ENCODE measurements at regions not wholly inside any gene's neighbourhood (a gene's known extent, or its start where the extent isn't known, plus 50 kb on each side); places are given as distances from the start of the nearest gene placed in this dataset.
"Not testable (repeated sequence)": the region's sequence is repeated elsewhere in the genome, so short reads cannot be mapped to it uniquely, and the experiment has no call there.

DNA sequence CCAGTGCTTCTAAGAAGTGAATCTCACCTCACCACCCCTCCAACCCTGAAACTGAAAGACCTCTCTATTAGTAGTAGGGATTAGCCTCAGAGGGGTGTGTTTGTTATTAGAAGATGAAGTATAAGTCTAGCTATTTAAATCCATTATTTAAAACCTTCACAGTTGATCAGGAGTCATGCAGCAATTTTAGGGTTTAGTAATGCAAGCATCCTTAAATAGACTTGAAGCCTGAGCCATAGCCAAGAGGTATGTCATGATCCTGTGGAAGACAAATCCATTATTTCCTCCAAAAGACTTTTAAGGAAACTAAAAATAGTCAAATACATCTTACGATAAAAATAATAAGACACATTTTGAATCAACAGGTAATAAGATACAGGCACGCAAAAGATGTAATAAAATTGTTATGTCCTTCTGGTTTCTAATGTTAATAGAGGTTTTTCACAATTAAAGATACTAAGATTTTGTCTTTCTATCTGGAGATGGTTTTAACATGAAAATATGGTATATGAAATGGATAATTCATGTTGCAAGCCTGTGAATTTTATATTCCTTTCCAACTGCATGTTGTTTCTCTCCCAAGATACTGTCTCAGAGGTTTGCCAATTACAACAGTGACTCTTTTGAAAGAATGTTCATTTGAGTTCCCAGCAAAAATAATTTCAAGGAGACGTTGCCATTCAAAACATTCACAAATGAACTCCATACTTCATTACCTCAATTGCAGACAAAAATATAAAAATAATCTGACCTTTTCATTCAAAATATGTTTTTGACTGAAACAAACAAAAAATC is 68.0 kb downstream of the LUZP4 start:
- TF ChIP-seq, protein P1, sequence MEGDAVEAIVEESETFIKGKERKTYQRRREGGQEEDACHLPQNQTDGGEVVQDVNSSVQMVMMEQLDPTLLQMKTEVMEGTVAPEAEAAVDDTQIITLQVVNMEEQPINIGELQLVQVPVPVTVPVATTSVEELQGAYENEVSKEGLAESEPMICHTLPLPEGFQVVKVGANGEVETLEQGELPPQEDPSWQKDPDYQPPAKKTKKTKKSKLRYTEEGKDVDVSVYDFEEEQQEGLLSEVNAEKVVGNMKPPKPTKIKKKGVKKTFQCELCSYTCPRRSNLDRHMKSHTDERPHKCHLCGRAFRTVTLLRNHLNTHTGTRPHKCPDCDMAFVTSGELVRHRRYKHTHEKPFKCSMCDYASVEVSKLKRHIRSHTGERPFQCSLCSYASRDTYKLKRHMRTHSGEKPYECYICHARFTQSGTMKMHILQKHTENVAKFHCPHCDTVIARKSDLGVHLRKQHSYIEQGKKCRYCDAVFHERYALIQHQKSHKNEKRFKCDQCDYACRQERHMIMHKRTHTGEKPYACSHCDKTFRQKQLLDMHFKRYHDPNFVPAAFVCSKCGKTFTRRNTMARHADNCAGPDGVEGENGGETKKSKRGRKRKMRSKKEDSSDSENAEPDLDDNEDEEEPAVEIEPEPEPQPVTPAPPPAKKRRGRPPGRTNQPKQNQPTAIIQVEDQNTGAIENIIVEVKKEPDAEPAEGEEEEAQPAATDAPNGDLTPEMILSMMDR (IDR thresholded peaks at IDR 0.05; ENCODE audit: unreplicated experiment), result no peak
- intact Hi-C loops (cut with micrococcal nuclease), result no loop called here
- Mint-ChIP-seq H3K27ac (ENCODE audit: low read depth, unreplicated experiment) (no peak overlapping the region), H3K9me3 (ENCODE audit: unreplicated experiment) (no peaks in the 10 kb centered on the region), H3K36me3 (ENCODE audit: insufficient read depth, unreplicated experiment) (no peaks in the 10 kb centered on the region), H3K4me1 (ENCODE audit: insufficient read depth, unreplicated experiment) (no peaks in the 10 kb centered on the region), H3K4me3 (ENCODE audit: unreplicated experiment) (no peak overlapping the region), H3K27me3 (ENCODE audit: insufficient read depth, unreplicated experiment) (peaks cover 85% of the 10 kb centered on the region)
- ChIA-PET CTCF (no interaction called here), POLR2A (no interaction called here)
- no peak for DNase-seq (ENCODE audit: unreplicated experiment)
- no TSS peak for BruUV-seq (replicated peaks)

DNA sequence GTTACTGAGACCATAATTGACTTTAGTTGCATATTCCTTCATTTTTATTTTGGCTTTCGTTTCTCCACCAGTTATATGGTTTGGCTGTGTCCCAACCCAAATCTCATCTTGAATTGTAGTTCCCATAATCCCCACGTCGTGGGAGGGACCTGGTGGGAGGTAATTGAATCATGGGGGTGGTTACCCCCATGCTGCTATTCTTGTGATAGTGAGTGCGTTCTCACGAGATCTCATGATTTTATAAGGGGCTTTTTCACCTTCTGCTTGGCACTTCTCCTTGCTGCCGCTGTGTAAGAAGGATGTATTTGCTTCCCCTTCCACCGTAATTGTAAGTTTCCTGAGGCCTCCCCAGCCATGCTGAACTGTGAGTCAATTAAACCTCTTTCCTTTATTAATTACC is 70.0 kb downstream of the LUZP4 start:
- H3K4me1 Mint-ChIP-seq (ENCODE audit: insufficient read depth, unreplicated experiment); CTCF ChIA-PET; POLR2A ChIA-PET; H3K36me3 Mint-ChIP-seq (ENCODE audit: insufficient read depth, unreplicated experiment); BruUV-seq (replicated peaks); H3K9me3 Mint-ChIP-seq (ENCODE audit: unreplicated experiment); intact Hi-C loops (cut with micrococcal nuclease); DNase-seq (ENCODE audit: unreplicated experiment); H3K4me3 Mint-ChIP-seq (ENCODE audit: unreplicated experiment); H3K27ac Mint-ChIP-seq (ENCODE audit: low read depth, unreplicated experiment): not testable (repeated sequence)
- peaks cover 79% of the 10 kb centered on the region for H3K27me3 Mint-ChIP-seq (ENCODE audit: insufficient read depth, unreplicated experiment)

DNA sequence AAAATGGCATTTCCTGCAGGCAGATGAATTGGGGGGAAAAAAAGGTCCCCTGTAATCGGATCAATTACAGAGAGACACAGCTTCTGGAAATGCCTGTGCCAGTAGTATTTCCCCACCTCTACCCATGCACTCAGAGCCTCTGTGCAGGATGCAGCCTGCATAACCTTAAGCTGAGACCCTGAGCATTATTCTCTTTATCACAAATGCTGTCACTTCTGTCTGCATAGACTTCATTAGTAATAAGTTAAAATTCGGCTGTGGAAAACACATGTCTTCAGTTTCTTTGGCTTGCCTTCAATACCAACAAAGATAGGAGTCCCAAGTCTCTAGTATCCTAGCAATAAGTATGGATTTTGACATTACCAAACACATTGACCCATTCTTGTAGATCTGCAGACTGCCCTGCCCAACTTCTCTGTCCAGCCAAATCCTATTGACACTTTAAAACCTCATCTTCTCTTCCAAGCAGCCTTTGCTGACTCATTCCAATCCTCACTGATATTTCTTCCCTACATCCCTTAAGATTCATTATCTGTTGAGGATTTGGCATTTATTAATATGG is 70.8 kb downstream of the LUZP4 start:
- H3K36me3 Mint-ChIP-seq (ENCODE audit: insufficient read depth, unreplicated experiment), result no peaks in the 10 kb centered on the region
- DNase-seq (ENCODE audit: unreplicated experiment), result no peak
- BruUV-seq (replicated peaks), result no TSS peak
- no peaks in the 10 kb centered on the region for H3K9me3 Mint-ChIP-seq (ENCODE audit: unreplicated experiment)
- no peak overlapping the region for H3K27ac Mint-ChIP-seq (ENCODE audit: low read depth, unreplicated experiment)
- peaks cover 79% of the 10 kb centered on the region for H3K27me3 Mint-ChIP-seq (ENCODE audit: insufficient read depth, unreplicated experiment)
- TF ChIP-seq, protein P1 (IDR thresholded peaks at IDR 0.05; ENCODE audit: unreplicated experiment), result no peak
- ChIA-PET POLR2A (no interaction called here), CTCF (no interaction called here)
- H3K4me3 Mint-ChIP-seq (ENCODE audit: unreplicated experiment), result no peak overlapping the region
- intact Hi-C loops (cut with micrococcal nuclease), result no loop called here
- no peaks in the 10 kb centered on the region for H3K4me1 Mint-ChIP-seq (ENCODE audit: insufficient read depth, unreplicated experiment)

DNA sequence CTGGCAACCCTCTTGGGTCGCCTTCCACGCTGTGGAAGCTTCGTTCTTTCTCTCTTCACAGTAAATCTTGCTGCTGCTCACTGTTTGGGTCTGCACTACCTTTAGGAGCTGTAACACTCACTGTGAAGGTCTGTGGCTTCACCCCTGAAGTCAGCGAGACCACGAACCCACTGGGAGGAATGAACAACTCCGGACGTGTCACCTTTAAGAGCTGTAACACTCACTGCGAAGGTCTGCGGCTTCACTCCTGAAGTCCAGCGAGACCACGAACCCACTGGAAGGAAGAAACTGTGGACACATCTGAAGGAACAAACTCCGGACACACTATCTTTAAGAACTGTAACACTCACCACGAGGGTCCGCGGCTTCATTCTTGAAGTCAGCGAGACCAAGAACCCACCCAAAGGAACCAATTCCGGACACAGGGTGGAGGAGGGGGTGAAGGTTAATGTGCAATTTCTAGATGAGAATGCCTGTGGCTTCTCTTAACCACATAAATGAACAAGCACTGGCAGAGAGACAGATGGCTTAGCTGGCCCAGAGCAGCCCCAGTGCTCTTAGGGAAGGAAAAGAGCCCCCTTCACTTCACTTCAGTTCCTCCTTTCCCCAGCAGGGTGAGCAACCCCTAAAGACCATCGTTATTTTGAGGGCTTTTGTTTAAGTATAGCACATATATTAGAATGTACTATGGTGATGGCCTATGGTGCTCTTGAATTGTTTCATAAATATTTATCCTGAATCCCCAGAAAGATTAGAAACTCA is 73.0 kb downstream of the LUZP4 start:
- CTCF ChIA-PET, result no interaction called here
- Mint-ChIP-seq H3K4me3 (ENCODE audit: unreplicated experiment) (no peak overlapping the region), H3K36me3 (ENCODE audit: insufficient read depth, unreplicated experiment) (no peaks in the 10 kb centered on the region), H3K9me3 (ENCODE audit: unreplicated experiment) (no peaks in the 10 kb centered on the region), H3K27ac (ENCODE audit: low read depth, unreplicated experiment) (no peak overlapping the region), H3K4me1 (ENCODE audit: insufficient read depth, unreplicated experiment) (no peaks in the 10 kb centered on the region), H3K27me3 (ENCODE audit: insufficient read depth, unreplicated experiment) (peaks cover 79% of the 10 kb centered on the region)
- TF ChIP-seq, protein P1 (IDR thresholded peaks at IDR 0.05; ENCODE audit: unreplicated experiment), result no peak
- intact Hi-C loops (cut with micrococcal nuclease), result no loop called here
- DNase-seq (ENCODE audit: unreplicated experiment), result no peak
- POLR2A ChIA-PET, result no interaction called here
- no TSS peak for BruUV-seq (replicated peaks)
